G401 (cell line): ENCODE measurements at regions not wholly inside any gene's neighbourhood (a gene's known extent, or its start where the extent isn't known, plus 50 kb on each side); places are given as distances from the start of the nearest gene placed in this dataset.
"Not testable (repeated sequence)": the region's sequence is repeated elsewhere in the genome, so short reads cannot be mapped to it uniquely, and the experiment has no call there.

ENCODE experiments used
- DNase-seq: peaks from one replicate; pipeline ENCODE4 v3.0.0-alpha.2; 2015; ENCODE audit warnings: low spot score
- in situ Hi-C: cut with HindIII; loops from 2 replicates; pipeline ENCODE4 v1.10.0; 2016; ENCODE audit warnings: low sequenced_read_pairs, mixed read lengths

DNA sequence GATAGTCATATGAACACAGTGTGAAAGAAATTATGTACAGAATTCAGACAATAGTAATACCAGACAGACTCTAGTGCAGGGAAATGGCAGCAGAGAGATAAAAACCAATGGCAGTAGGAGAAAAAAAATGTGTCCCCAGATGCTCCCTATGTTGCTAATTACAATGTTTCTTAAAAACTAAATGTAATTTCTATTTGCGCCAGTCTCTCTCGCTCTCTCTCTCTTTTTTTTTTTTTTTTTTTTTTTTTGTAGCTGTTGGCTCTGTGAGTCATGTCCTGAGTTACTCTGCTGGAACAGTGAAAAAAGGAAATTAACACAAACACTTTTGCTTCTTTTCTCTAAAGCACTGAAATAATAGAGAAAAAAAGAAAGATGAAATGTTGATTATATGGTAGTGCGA lies 871.9 kb downstream of the GBE1 start:
- no peak for DNase-seq
- in situ Hi-C loops: no loop called here

GRCh38 chr3:80870476-80871041 lies 890.9 kb downstream of the GBE1 start:
- no peak for DNase-seq
- in situ Hi-C loops: no loop called here

- in situ Hi-C loops: no loop called here
- no peak for DNase-seq
Measured at GRCh38 chr3:80855482-80855881, 906.0 kb downstream of the GBE1 start.

GRCh38 chr3:80836395-80836794 lies 925.0 kb downstream of the GBE1 start:
- DNase-seq: no peak
- in situ Hi-C loops: no loop called here

GRCh38 chr3:80807577-80807976 lies 953.9 kb downstream of the GBE1 start:
- in situ Hi-C loops: no loop called here

GRCh38 chr3:80806673-80807072 lies 954.8 kb downstream of the GBE1 start:
- in situ Hi-C loops: no loop called here
- no peak for DNase-seq

More at GRCh38 chr3:80807577-80807976, 953.9 kb downstream of the GBE1 start:
- DNase-seq: no peak

DNA sequence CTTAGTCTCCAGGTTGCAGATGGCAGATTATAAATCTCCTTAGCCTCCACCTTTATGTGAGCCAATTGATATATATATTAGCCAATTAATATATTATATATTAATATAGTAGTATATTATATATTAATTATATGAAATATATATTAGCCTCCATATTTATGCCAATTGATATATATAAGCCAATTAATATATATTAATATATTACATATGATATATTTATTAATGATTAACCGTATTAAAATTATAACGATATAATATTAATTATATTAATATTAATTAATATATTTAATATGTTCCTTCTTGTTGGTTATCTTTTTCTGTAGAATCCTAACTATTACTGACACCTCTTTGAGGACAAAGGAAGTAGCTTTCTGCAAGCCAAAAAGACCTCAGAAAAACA lies 972.5 kb downstream of the GBE1 start:
- in situ Hi-C loops: no loop called here

DNA sequence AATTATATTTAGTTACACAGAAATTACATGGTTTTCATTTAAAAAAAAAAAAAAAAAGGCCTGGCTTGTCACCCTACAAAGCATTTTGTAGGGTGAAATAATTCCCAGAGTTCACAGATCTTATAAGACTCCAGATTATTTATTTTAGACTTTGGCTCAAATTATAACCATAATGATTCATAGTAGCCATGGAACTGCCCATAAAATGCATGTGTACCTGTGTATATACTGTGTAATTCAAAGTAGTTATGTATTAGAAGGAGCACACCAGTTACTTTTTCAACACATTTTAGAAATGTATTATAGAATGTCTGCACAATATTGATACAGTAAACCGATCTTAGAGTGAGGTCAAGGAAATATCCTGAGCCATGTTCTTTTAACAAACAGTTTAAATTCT lies 975.6 kb downstream of the GBE1 start:
- DNase-seq: no peak
- in situ Hi-C loops: no loop called here

More for the DNA sequence above, 972.5 kb downstream of the GBE1 start:
- no peak for DNase-seq

DNA sequence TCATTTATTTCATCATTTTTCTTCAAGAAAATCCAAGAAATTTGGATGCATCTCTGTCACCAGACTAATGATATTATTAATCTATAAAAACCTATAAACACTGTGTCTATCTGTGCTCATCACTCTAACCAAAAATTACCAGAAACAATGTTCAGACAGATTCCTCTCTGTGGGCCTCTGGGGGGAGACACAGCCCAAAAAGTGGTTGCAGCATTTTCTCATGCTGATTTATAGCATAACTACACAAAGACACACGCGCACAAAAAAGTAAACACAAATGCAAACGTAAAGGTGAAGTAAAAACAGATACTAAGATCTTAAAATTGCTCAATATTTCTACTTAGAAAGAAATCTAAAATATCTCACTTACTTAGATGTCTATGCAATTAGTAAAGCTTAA lies 976.0 kb downstream of the GBE1 start:
- no peak for DNase-seq
- in situ Hi-C loops: no loop called here

DNA sequence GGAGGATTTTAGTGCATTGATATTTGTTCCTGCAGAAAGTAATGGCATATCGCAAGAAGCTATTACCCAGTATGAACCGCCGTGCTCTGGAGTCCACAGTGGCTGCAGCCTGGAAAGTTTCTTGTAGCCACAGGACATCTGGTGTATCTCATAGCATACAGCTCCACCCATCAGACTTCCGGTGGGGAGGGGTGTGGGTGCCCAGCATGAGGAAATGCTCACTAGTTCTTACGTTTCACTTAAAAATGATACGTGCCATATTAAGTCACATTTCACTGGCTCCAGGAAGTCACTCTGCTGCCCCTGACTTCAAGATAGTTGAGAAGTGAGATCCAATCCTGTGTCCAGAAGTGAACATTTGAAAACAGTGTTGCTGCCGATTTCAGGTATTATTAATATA lies 990.4 kb downstream of the GBE1 start:
- DNase-seq: no peak
- in situ Hi-C loops: no loop called here

DNA sequence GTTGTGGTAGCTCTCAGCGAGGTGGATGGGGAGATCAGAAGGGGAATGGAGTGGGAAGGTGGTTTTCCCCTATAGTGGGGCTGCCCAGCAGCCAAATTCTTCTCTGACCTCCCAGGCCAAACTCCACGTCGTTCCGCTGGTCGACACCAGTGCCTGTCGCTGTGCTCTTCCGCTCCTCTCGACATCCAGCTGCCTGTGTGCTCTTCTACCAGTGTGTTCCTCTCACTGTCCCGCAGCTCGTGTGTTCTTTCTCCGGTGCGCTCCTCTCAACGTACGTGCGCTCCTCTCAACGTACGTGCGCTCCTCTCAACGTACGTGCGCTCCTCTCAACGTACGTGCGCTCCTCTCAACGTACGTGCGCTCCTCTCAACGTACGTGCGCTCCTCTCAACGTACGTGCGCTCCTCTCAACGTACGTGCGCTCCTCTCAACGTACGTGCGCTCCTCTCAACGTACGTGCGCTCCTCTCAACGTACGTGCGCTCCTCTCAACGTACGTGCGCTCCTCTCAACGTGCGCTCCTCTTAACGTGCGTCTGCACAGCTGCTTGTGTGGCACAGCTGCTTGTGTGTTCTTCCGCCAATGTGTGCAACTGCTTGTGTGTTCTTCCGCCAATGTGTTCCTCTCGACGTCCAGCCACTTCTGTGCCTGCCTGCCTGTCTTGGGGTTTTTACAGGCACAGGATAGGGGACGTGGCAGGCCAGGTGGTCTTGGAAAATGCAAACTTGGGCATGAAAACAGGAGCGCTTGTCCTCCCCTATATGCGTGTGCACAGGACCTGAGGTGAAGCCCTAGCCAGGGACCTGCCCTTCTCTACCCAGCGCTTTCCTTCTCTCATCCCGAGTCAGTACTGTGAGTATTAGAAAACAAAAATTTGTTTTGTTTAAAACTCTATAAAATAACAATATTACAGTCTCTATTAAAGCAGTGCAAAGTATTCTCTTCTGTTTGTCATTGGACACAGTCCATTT lies 991.1 kb downstream of the GBE1 start:
- in situ Hi-C loops: no loop called here
- DNase-seq: no peak

- DNase-seq: no peak
- in situ Hi-C loops: no loop called here
Measured at GRCh38 chr3:80769683-80770082, 991.8 kb downstream of the GBE1 start.

GRCh38 chr3:80767604-80768003 lies 993.8 kb downstream of the GBE1 start:
- in situ Hi-C loops: no loop called here
- no peak for DNase-seq

- no peak for DNase-seq
- in situ Hi-C loops: no loop called here
Measured at GRCh38 chr3:80754969-80755368, 987.2 kb upstream of the ROBO1 start.

DNA sequence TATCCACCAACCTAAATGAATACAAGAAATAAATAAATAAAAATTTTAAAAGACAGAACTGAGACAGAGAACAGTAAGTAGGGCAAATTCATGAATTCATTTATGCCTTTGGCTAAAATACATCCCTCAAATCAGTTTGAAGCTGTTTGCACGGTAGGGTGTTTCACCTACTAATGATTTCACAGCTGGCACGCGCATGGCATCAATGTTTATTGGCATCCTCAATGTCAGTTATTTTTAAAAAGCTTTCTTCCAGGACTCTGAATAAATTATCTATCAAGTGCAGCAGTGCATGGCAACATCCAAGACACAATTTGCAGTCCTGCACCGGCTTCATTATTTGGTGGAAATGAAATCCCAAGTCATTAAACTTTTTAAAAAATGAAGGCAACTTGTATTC lies 985.2 kb upstream of the ROBO1 start:
- DNase-seq: no peak
- in situ Hi-C loops: no loop called here

GRCh38 chr3:80750637-80751036 lies 982.8 kb upstream of the ROBO1 start:
- DNase-seq: no peak
- in situ Hi-C loops: no loop called here

DNA sequence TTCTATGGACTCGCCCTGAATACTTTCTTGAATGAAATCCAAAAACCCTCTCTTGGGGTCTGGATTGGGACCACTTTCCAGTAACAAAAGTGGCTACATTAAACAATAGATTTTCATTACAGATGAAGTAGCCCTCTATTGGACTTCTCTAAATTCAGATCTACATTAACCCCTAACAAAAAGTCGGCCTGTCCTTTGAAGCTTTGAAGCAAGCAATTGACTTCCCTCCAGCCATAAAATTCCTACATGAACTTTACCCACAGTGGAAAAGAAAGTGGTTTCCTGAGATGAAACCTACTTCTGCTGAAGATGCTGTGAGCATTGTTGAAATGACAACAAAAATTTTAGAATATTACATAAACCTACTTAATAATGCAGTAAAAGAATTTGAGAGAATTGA lies 967.1 kb upstream of the ROBO1 start:
- in situ Hi-C loops: no loop called here
- DNase-seq: no peak

GRCh38 chr3:80734483-80734882 lies 966.7 kb upstream of the ROBO1 start:
- in situ Hi-C loops: no loop called here
- DNase-seq: no peak

DNA sequence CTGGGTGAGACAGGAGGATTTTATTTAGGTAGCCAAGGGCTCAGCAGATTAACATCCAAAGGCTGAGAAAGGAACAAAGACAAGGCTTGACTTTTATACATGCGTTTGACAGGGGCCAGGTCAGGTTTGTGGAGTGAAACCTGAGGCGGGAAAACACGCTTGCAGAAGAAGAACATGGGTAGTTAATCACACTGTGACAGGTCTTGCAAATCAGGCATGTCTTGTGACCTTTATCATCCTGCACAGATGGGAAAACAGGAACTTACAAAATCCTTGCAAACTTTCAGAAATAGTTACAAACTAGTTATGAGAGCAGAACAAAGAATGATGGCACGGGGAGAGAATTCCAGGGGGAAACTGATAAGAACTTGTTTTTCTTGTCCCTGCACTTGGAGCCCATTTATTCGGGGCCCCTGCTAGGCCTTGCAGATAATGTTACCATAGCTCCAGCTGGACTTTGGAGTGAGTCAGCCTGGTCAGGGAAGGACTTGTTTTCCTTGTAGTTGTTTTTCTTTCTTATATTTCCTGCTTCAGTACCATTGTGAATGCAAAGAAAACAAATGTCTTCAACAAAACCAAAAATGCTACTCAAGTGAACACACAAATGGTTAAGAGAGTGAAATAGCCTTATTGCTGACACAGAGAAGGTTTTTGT lies 965.9 kb upstream of the ROBO1 start:
- in situ Hi-C loops: no loop called here
- no peak for DNase-seq

GRCh38 chr3:80727561-80727960 lies 959.8 kb upstream of the ROBO1 start:
- in situ Hi-C loops, DNase-seq: not testable (repeated sequence)
